ENCODE measurements at regions not wholly inside any gene's neighbourhood (a gene's known extent, or its start where the extent isn't known, plus 50 kb on each side); places are given as distances from the start of the nearest gene placed in this dataset.

DNA sequence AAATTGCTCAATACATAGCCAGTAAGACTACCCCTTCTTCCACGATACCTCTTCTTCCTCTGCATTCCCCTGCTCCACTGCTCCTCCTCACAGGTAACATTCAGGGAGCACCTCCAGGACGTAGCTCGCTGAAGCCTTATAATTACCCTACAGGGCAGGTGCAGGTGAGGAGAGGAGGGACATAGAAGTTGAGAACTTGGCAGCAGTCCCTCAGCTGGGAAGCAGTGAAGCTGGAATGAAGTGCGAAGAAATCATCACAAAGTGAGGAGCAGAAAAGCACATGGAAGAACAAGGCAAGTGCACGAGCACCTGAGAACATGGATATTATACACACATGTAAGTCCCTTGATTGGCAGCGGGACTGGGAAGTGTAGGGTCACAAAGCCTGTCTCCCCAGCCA lies 118.2 kb downstream of the HSD17B3 start:
- no peak for DNase-seq

DNA sequence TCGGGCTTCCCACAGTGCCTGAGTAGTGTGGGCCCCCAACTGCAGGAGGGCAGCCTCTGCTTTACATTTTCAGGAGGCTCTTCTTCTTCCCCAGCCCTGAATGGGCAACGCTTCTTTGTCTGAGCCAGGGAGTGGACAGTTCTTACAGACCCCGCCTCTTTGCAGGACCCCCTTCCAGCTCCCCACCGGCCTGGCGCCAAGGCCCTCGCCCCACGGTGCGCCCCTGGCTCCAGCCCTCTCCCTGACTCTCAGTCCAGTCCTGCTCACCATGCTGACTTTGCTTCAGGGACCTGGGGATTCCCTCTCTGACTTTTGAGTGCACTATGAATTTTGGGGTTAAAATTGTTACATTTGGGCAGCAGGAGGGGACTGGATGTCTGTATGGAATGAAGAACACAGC lies 123.8 kb downstream of the HSD17B3 start:
- DNase-seq: no peak

DNA sequence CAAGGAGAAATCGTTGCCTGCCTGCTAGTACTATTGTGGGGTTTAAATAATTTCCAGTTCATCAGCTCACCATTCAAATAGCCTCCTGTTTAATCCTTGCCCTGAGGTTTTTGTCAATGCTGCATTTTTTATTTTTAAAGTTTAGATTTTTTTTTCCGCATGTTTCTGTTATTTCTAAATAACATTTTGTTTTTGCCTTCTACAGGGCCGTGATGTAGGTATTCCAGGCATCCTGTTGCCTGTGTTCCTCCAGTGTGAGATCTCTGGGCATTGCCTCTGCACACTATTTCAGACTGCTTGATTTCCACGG lies 124.3 kb downstream of the HSD17B3 start:
- DNase-seq: no peak

DNA sequence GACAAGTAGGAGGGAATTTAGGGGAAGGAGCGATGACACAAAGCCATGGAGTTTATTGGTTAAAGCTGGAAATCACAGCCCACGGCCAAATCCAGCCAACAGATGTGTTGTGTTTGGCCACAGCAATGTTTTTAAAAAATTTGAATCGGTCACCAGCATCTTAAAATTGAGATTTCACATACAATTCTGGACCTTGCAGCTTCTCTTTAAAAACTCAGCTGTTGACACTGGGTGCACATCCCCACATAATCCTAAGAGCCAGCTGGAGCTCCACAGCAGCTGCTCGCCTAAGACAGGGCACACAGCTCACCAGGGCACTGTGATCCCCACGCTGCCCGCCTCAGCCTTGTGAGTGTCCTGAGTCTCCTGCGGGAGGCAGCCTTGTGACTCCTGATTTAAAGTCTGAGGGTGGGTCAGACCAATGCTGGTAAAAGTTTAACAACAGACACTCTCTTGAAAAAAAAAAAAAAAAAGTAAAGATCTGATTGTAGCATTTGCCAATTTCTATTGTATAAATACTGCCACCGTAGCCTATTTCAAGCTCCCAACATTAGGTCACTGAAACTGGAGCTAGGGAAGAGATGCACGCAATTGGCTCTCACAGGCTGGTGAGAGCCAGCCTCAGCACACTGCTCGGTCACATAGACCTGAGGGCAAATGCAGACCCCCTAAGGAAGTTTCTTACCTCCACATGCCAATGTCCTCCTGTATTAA lies 124.8 kb downstream of the HSD17B3 start:
- no peak for DNase-seq

DNA sequence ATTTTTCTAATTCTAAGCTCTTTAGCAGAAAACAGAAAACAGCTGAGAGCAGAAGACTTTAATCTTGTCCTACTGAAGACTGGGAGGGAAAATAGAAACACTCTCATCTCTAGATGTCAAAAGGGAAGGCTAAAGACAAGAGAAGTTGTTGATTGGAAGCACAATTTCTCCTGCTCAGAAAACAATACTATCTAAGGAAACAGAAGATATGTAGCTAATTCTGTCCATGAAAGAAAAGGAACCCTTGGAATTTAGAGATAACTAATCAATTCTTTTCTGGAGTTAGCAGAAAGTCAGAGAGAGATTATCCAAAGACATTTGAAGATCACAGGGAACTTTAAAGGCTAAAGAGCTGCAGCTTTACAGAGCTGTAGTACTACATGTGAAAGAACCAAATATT lies 126.2 kb downstream of the HSD17B3 start:
- no peak for DNase-seq

DNA sequence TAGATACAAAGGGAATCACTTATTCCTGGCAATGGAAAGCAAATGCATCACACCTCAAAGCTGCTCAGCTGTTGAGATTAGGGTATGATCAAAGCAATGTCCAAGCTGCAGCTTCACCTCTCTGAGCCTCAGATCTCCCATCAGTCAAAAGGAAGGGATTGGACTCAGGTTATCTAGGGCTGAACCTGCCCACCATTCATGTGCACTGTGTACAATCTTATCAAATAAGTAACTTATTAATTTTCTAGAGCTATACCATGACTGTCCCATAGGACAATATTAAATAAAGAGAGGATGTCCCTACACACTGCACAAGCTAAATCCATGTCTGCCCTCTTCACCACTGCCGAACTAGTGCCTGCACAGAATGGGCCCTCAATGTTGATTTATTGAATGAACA lies 127.0 kb downstream of the HSD17B3 start:
- DNase-seq: no peak

DNA sequence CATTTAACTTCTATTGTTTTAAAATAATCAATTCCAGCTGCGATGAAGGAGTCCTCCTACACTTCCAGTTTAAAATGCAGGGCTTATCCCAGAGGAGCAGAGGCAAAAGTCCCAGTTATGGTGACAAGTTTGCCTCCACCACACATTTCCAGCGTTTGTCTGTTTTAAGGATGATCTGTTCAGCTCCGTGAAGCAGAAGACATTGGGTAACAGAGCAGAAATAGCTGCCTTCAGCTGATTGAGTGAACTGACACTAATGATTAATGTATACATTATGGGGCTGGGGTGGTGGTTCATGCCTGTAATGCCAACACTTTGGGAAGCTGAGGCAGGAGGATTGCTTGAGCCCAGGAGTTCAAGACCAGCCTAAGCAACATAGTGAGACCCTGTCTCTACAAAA lies 127.6 kb downstream of the HSD17B3 start:
- no peak for DNase-seq

DNA sequence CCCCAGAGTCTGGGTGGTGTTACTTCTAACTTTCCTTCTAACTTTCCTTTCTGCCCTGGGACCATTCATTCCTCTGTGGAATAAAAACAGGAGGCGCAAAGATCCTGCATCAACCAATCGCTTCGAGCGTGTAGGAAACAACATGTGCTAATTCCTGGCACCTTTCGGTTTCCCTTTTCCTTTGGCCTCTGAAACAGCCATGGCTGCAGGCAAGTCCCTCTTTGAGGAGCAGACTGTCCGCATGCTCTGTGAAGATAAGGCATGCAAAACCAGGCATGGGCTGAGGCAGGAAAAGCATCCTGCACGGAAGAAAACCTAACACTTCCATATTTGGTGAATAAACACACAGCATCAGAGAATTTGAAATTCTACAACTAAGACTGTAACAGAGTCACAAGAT lies 128.3 kb downstream of the HSD17B3 start:
- no peak for DNase-seq

DNA sequence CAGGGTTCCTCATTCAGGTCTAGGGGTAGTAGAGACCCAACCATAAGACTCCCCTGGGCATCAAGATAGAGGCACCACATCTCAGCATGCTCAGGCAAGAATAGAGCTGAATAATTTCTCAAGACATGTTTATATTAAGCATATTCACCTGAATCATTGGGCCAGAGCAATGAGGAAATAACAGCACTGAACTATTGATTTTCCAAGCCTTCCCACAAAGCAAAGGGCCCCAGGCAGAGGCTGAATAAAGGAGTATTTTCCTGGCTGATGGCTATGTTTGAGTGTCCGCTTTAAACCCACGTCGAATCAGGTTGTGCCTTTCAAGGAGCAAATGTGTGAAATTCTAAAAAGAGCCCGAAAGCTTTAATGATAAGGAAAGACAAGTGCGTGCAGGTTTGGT lies 129.2 kb downstream of the HSD17B3 start:
- DNase-seq: no peak

DNA sequence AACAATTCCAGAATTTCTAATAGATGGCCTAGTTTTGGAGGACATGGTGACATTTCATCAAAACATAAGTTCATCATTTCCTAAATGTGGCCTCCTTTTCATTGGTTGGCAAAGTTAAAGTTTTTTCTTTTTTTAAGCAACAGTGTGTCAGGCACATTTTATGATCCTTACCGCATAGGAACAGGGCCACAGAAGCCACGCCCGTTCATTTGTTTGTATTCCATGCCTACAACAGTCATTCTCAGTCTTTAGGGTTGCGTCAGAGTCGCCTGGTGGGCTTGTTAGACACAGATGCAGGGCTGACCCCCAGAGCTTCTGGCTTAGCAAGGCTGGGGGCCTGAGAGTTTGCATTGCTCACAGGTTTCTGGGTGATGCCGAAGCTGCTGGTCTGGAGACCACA lies 130.2 kb downstream of the HSD17B3 start:
- no peak for DNase-seq

DNA sequence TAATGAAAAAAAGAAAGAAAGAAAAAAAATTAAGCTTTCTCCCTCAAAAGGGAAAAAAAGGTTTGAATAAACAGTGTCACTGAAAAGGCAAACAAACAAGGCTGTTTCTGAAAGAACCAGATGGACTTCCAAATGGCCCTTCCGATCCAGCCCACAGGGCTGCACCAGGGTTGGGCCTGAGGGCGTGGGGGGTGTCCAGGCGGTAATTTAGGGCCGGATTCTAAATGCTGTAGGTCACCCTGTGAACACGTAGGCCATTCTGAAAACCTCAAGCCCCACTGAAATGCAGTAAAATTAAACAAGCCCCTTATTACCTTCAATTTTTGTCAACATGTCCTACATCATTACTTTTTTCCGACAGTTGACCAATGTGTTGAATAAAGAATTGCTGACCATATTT lies 132.1 kb downstream of the HSD17B3 start:
- no peak for DNase-seq

DNA sequence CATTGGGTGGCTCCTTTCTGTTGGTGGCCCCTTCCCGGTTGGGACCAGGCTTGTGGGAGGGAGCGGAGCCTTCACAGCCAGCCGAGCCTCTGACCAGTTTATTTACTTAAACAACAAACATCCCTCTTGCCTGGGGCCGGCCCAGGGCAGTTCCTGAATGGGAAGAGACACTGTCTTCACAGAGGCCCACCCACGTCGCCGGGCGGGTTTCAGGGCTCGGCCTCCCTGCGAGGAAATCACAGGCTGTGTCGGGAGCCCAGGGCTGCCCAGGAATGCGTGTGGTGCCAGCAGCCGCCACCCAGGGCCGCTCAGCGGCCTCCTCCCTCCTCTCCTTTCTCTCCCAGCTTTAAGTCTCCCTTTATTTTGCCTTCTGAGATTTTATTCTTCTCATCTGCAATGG lies 132.5 kb downstream of the HSD17B3 start:
- DNase-seq: no peak

DNA sequence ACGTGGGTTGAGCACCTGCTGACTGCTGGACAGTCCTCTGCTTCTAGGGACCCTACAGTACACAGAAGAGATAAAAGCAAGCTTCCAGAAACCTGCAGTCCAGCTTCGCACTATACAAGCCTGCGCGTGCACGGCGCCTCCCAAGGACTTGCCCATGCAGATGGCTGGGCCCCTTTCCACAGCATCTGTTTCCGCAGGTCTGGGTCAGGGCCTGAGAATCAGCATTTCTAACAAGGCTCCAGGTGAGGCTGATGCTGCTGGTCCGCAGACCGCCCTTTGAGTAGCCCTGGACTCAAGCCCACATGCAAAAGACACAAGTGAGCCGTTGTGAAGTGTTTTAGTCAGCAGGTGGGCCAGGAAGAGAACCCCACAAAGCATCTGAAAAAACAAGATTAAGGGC lies 133.1 kb downstream of the HSD17B3 start:
- DNase-seq: no peak

DNA sequence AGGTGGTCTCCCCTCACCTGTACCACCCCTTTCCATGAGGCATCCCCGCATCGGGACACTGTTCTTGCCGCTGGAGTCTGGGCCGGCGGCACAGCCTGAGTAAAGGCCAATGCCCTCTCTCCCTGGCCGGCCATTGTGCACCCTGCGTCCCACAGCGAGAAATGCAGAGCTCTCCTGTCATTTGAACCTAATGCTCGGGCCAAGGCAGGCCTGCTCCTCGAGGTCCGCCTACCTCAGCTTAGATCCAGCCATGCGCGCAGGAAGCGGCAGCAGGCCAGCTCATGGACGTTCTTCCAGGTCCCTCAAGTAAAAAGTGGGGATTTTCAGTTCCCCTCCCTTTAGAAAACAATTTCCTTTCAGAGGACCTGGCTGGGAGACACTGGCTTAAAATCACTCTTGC lies 135.0 kb downstream of the HSD17B3 start:
- no peak for DNase-seq

DNA sequence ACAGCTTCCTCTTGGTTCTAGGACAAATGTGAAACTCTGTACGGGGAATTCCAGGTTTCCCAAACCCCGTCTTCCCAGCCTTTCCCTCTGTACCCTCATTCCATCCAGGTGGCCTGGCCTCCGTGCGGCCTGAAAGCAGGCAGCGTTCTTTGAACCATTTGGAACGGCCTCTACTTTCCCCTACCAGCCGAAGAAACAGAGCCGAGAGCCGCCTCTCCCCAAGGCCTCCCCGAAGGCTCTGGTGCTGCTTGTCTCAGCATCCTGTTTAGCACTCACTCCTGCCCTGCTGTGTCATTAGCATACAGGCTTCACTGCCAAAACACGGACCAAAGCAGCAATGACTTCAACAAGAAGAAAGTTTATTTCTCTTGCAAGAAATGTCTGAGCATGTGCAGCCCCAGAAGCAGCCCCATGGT lies 137.7 kb downstream of the HSD17B3 start:
- DNase-seq: no peak

DNA sequence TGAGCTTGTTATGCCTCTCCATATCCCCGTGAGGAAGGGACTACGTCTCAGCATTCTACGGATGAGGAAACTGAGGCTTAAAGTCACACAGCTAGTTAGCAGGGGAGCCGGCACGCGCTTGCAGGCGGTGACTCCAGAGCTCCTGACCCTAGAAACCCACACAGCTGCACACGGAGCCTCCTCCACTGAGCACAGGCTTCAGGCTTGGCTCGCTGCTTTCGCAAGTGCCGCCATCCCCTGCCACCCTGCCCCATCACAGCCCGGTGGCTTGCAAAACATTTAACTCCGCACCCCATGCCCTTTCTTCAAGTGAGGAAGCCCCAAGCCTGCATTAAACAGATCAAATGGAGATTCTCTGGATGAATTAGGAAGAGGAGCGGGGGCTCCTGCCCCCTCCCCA lies 138.3 kb downstream of the HSD17B3 start:
- no peak for DNase-seq

DNA sequence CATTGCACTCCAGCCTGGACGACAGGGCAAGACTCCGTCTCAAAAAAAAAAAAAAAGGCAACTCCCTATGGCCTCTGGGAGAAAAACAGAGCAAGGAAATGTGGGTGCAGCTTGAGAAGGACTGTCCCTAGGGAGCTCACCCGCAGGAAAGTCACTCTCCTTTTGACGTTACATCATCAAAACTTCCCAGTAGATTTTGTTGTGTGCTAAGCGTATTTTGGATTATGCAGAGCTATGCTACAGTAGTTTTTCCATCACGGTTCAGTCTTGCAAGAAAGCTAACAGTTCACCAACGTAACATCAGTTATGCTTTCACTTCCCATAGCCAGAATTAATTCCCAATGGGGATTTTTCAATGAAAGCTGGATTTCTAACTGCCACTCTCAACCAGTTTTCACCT lies 138.8 kb downstream of the HSD17B3 start:
- DNase-seq: peak; percentile 48

DNA sequence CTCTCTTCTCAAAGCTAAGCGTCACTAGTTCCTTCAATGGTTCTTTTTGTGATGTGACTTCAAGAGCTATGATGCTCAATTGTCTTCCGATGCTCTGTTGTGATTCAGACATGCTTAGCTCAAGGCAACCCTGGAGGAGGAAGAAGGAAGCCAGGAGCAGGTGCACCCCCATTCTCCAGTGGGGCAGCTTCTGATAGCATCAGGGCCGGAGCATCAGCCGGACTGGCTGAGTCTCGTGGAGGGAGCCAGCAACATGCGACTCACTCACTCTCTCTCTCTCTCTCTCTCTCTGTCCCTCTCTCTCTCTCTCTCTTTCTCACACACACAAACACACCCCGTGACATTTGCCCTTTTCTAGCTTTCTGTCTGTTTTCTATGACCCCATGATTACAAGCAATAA lies 140.2 kb downstream of the HSD17B3 start:
- no peak for DNase-seq

DNA sequence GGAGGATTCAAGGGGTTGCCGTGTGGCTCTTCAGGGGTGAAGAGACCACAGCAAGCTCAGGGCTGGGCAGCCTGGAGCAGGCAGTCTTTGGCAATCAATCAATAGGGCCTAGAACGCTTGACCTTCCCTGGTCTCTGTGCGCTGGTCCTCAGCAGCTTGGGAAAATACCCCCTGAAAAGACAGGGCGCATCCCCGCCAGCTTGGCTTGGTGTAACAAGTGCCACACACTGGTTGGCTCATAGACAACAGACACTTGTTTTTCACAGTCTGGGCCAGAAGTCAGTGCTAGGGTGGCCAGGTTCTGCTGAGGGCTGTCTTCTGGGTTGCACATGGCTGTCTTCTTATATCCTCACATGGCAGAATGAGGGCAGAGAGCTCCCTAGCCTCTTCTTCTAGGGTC lies 141.1 kb downstream of the HSD17B3 start:
- DNase-seq: no peak

DNA sequence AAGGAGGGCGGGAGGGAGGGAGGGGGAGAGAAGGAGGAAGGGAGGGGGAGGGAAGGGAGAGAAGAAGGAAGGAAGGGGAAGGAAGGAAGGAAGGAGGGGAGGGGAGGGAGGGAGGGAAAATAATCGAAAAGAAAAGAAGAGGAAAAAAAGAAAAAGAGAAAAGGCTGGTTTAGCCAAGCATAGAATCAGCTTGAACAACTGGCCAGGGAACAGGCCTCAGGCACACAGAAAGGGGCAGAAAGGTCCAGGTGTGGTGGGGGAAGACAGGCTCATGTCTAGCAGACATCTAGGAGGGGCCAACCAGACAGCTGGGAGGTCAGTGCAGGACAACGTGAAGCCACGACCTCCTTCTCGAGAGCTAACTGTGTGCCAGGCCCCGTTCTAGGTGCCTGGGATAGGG lies 141.8 kb downstream of the HSD17B3 start:
- no peak for DNase-seq

DNA sequence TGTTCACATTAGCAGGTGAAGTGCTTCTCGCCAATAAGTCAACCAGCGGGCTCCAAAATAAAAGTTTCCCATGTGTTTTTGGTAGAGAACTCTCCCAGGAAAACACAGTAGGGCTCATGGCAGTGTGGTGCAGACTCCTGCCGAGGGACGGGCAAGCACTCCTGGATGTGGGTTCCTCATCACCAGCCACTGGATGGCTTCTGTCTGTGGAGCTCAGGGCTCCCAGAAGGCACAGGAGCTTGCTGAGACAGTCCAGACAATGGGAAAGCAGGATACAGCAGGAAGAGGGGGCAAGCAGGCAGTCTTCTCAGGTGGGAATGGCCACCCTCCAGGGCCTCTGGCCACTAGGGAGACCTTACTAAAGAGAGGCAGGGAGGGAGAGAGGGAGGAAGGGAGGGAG lies 142.4 kb downstream of the HSD17B3 start:
- DNase-seq: no peak

DNA sequence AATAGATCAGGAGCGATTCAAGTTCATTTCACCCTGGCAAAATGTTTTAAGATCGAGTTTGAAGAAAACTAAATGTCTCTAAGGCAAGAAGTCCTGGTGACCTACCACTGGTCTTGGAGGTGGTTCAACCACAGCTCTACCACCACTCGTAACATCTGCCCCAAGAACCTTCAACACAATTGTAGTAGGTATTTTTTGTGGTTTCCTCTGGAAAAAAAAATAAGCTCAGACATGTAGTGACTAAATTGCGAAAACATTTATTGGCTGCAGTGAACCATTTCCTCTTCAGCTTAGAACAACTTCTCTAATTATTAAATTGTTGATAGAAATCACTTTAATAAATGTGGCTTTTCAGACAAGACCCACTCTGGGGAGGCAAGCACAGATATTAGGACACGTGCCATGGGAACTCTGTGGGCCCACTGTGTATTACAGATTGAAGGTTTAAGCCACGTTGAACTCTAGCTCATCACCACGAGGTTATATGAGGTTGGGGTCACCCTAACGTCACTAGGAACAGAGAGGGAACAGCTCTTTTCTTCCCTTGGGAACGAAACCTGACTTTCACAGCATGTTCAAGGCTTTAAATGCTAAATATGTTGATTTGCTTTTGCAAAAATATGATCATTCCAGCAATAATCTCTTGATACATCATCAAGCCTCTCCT lies 142.9 kb downstream of the HSD17B3 start:
- no peak for DNase-seq

DNA sequence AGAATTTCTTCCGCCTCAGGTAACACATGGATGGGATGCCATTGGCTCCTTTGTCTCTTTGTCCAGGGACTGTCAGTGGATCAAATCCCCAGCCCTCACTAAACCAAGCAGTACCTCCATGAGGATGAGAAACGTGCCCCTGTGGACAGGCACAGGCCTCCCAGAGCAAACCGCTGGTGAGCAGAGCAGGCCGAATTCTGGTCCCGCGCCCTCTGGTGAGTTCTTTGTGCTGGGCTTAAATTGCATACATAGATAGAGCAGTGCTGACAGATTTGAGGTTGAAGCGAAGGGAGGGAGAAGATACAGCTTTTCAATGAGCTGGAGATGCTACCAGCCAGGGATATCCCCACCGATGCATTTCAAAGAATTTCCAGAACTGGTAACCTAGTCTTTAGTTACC lies 143.8 kb downstream of the HSD17B3 start:
- DNase-seq: no peak

DNA sequence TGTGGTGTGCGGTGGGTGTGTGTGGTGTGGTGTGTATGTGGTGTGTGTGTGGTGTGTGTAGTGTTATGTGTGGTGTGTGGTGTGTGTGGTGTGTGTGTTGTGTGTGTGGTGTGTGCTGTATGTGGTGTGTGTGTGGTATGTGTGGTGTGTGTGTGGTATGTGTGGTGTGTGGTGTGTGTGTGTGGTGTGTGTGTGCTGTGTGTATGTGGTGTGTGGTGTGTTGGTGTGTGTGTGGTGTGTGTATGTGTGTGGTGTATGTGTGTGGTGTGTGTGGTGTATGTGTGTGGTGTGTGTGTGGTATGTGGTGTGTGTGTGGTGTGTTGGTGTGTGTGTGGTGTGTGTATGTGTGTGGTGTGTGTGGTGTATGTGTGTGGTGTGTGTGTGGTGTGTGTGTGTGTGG lies 144.3 kb downstream of the HSD17B3 start:
- no peak for DNase-seq

Measured in suppressor macrophage treated with lipopolysaccharide for 4 hours (primary cell).